Heart right ventricle (tissue), 16 donors: ENCODE measurements at regions not wholly inside any gene's neighbourhood (a gene's known extent, or its start where the extent isn't known, plus 50 kb on each side); places are given as distances from the start of the nearest gene placed in this dataset.
A peak's percentile ranks its signal among the peaks of the same experiment; 100 is the strongest.

Source experiments
- ATAC-seq, 8 donors: fragments of 200-7000 bp; cut with Tn5 transposase; one replicate each; pipeline ENCODE4 v1.9.1; 2020; ENCODE audit warnings: mild to moderate bottlenecking in 8 of 8, moderate library complexity in 8 of 8, moderate number of reproducible peaks in 1 of 8
- DNase-seq, 2 donors: peaks; one replicate each; pipeline ENCODE4 v3.0.0-alpha.2; 2020
- H3K27ac ChIP-seq, 10 donors: fragments of 200-600 bp; sonication (generic) in 2 of 10; one replicate each; pipeline versions ENCODE4 v1.5.0 to v1.8.0; 2020 to 2022; ENCODE audit warnings: mild to moderate bottlenecking in 3 of 10
- H3K27me3 ChIP-seq, 7 donors: fragments of 200-600 bp; one replicate each; pipeline ENCODE4 v1.8.0; 2021 to 2022; ENCODE audit warnings: mild to moderate bottlenecking in 2 of 7
- H3K36me3 ChIP-seq, 9 donors: fragments of 200-600 bp; sonication (generic) in 1 of 9; one replicate each; pipeline versions ENCODE4 v1.5.0 to v1.8.0; 2020 to 2022; ENCODE audit warnings: mild to moderate bottlenecking in 2 of 9
- H3K4me1 ChIP-seq, 9 donors: fragments of 200-600 bp; sonication (generic) in 1 of 9; one replicate each; pipeline versions ENCODE4 v1.5.0 to v1.8.0; 2020 to 2022; ENCODE audit warnings: mild to moderate bottlenecking in 4 of 9
- H3K4me3 ChIP-seq, 10 donors: fragments of 200-600 bp; sonication (generic) in 2 of 10; one replicate each; pipeline versions ENCODE4 v1.5.0 to v1.8.0; 2020 to 2022; ENCODE audit warnings: mild to moderate bottlenecking in 7 of 10, moderate library complexity in 2 of 10
- H3K9me3 ChIP-seq, 11 donors: fragments of 200-600 bp in 10 of 11; sonication (generic) in 2 of 11; one replicate each; pipeline versions ENCODE4 v1.5.0 to v1.8.0; 2013 to 2022; ENCODE audit warnings: mild to moderate bottlenecking in 2 of 11, control low read depth in 1 of 11, moderate library complexity in 1 of 11
- WGBS, 2 donors: extraction: QIAGEN DNeasy Blood & Tissue Kit; methylation state at CpG; one replicate each; pipeline ENCODE4 v1.1.7; 2013; ENCODE audit warnings: inconsistent platforms in 1 of 2; 5-methylcytosine and 5-hydroxymethylcytosine counted together
- intact Hi-C, 10 donors: fragments of 100-400 bp; cut with DNase I; formaldehyde crosslinking; loops; one replicate each; pipeline versions ENCODE4 v1.11.1 to v1.14.2; 2022
- TF ChIP-seq, protein P1 (sequence below), 9 donors: fragments of 200-600 bp; sonication (generic) in 2 of 9; IDR thresholded peaks; one replicate each; pipeline versions ENCODE4 v1.5.0 to v1.8.0; 2021 to 2022; ENCODE audit warnings: antibody characterized with exemption in 9 of 9, mild to moderate bottlenecking in 5 of 9, moderate library complexity in 1 of 9
- donor health status: Arrhythmogenic right ventricular cardiomyopathy.
- donor health status: ischemic (EF 13 %, LVEDD 7.1; RV severe dilation, severe dysfunction).
- donor health status: healthy with polysubstance abuse.
- donor health status: DM: no; HTN: yes; CAD: no.
- donor health status: DM: no; HTN: no; CAD: no.
- donor health status: ischemic (EF 25% LVEDD 6.9; RV normal size, moderate dysfunction).
- donor health status: ischemic (EF 25% LVEDD 5.7; RV mildly dilated, moderate dysfunction).
- donor health status: healthy.
- donor health status: DM: yes; HTN: yes; CAD: no.
- donor health status: Ischemic cardiomyopathy.
- donor health status: ischemic (EF 35%, LVEDD 5.7; RV mildly dilated, moderate dysfunction).
- donor health status: nonischemic (EF 11% LVEDD 7.7; RV severe dilation, severe dysfunction).
- donor health status: DM: yes; HTN: yes; CAD: no.
- donor health status: PGD.
- donor health status: ischemic (EF 29% LVEDD 5.4; RV normal size, mild dysfunction).
- donor health status: nonischemic (EF 23%, LVEDD 6.1; RV moderate dilation, normal function).

DNA sequence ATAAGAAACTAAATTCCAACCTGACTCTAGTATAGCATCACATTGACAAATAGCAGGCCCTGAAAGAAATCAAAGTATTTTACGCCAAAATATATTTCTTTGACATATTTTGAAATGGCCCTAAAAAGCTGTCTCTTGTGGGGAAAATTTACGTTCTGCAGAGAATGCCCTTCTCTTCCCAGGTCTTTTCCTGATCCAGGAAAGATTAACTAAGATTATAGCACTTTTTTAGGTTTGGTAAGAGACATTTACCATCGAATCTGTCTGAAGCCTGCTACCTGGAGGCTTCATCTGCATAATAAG, 121.1 kb downstream of the ATXN3L start:
- TF ChIP-seq, protein P1, sequence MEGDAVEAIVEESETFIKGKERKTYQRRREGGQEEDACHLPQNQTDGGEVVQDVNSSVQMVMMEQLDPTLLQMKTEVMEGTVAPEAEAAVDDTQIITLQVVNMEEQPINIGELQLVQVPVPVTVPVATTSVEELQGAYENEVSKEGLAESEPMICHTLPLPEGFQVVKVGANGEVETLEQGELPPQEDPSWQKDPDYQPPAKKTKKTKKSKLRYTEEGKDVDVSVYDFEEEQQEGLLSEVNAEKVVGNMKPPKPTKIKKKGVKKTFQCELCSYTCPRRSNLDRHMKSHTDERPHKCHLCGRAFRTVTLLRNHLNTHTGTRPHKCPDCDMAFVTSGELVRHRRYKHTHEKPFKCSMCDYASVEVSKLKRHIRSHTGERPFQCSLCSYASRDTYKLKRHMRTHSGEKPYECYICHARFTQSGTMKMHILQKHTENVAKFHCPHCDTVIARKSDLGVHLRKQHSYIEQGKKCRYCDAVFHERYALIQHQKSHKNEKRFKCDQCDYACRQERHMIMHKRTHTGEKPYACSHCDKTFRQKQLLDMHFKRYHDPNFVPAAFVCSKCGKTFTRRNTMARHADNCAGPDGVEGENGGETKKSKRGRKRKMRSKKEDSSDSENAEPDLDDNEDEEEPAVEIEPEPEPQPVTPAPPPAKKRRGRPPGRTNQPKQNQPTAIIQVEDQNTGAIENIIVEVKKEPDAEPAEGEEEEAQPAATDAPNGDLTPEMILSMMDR (IDR thresholded peaks at IDR 0.05) = no peak
- peaks cover 0 to 39% (median 0%) of the 10 kb centered on the region in 7 donors for H3K27me3 ChIP-seq
- ATAC-seq (no peak), DNase-seq (no peak)
- intact Hi-C loops = no loop called here
- no peak overlapping the region for H3K4me3 ChIP-seq
- no peaks in the 10 kb centered on the region for H3K9me3 ChIP-seq
- no peak overlapping the region for H3K27ac ChIP-seq
- H3K4me1 ChIP-seq = peaks cover 0 to 36% (median 4%) of the 10 kb centered on the region in 9 donors
- 93 to 95% methylated on average over 3 of the region's 3 CpGs for WGBS, 2 donors
- H3K36me3 ChIP-seq = no peaks in the 10 kb centered on the region

DNA sequence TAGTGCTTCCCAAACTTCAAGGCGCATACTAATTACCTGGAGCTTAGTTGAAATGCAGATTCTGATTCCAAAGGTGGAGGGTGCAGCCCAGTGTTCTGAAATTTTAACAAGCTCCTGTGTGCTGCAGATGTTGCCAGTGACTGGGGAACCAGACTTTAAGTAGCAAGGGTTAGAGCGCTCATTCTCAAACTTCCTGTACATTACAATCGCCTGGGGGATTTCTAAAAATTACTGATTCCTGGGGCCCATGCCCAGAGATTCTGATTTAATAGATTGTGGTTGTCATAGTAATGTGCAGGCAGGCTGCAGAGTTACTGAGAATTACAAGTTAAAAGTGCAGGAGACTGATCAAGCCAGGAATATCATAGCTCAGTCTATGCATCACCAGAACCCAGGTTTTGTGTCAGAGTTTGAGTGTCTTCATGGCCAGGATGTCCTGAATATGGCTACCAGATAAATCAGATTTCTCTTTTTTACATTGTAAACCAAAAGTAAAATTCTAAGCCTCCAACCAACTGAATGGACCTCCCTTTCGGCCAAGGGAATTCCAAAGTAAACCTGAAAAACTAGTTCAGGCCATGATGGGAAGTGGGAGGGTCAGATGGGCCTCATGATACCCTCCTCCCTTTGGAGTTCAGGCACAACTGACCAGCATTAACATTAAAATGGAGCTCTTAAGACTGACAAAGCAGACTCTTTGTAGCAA, 121.6 kb downstream of the ATXN3L start:
- whole genome bisulfite sequencing, 2 donors = 70 to 82% methylated on average over 4 of the region's 4 CpGs

DNA sequence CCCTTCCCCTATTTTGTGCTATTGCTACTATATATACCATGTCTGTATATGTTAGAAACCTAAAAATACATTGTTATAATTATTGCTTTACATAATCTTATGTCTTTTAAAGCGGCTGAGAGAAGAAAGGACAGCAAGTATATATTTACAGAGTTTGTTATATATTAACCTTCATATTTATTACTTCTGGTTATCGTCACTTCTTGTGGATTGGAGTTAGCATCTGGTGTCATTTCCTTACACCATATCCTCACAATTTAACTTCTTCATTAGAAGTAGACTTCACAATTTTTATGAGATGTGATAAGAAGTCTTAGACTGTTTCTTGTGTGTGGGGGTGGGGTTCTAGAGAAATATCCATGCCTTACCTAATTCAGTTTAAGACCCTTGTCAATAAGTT, 123.1 kb downstream of the ATXN3L start:
- TF ChIP-seq, protein P1 (IDR thresholded peaks at IDR 0.05) = no peak
- H3K27me3 ChIP-seq = peaks cover 0 to 24% (median 0%) of the 10 kb centered on the region in 7 donors
- DNase-seq (no peak), ATAC-seq (no peak)
- H3K4me1 ChIP-seq = peaks cover 0 to 35% (median 4%) of the 10 kb centered on the region in 9 donors
- no peaks in the 10 kb centered on the region for H3K36me3 ChIP-seq
- intact Hi-C loops = no loop called here
- H3K4me3 ChIP-seq = no peak overlapping the region
- H3K27ac ChIP-seq = no peak overlapping the region
- H3K9me3 ChIP-seq = no peaks in the 10 kb centered on the region
- 94 to 98% methylated on average over 2 of the region's 2 CpGs for WGBS, 2 donors

More for the DNA sequence above, 121.6 kb downstream of the ATXN3L start:
- peaks cover 0 to 35% (median 0%) of the 10 kb centered on the region in 7 donors for H3K27me3 ChIP-seq
- peaks cover 0 to 41% (median 4%) of the 10 kb centered on the region in 9 donors for H3K4me1 ChIP-seq
- no peak overlapping the region for H3K4me3 ChIP-seq
- DNase-seq (no peak), ATAC-seq (no peak)
- no peak overlapping the region for H3K27ac ChIP-seq
- TF ChIP-seq, protein P1 (IDR thresholded peaks at IDR 0.05) = no peak
- intact Hi-C loops = no loop called here
- no peaks in the 10 kb centered on the region for H3K36me3 ChIP-seq
- H3K9me3 ChIP-seq = no peaks in the 10 kb centered on the region

DNA sequence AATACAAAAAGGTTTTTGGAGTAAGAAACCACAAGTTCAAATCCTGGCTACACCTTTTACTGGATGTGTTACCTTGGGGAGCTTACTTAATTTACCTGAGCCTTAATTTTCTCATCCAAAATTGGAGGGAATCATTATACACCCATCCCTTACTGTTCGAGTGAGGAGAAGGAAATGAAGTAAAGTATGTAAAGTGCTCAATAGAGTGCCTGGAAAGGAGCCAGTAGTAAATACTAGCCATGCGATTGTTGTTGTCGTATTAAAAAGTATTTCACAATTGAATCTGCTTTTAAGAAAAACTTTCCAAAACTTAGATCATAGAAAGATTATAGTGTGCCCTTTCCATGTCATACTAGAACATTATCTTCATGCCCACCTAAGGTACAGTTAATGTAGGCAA, 124.5 kb downstream of the ATXN3L start:
- intact Hi-C loops = no loop called here
- 40 to 57% methylated on average over 3 of the region's 3 CpGs for WGBS, 2 donors
- ATAC-seq (no peak), DNase-seq (no peak)
- H3K27me3 ChIP-seq = peaks cover 0 to 14% (median 0%) of the 10 kb centered on the region in 7 donors
- TF ChIP-seq, protein P1 (IDR thresholded peaks at IDR 0.05) = no peak
- H3K4me1 ChIP-seq = peaks cover 0 to 30% (median 4%) of the 10 kb centered on the region in 9 donors
- H3K9me3 ChIP-seq = no peaks in the 10 kb centered on the region
- no peaks in the 10 kb centered on the region for H3K36me3 ChIP-seq
- H3K4me3 ChIP-seq = no peak overlapping the region
- H3K27ac ChIP-seq = peak overlapping the region in 1 of 10 donors; percentile 44
